ENCODE measurements at regions not wholly inside any gene's neighbourhood (a gene's known extent, or its start where the extent isn't known, plus 50 kb on each side); places are given as distances from the start of the nearest gene placed in this dataset.

GRCh38 chr3:13257666-13258065, 162.5 kb downstream of the NUP210 start:
- Mint-ChIP-seq H3K4me3 (no peak overlapping the region), H3K27me3 (ENCODE audit: low read depth in 3 of 3) (peaks cover 0 to 6% (median 1%) of the 10 kb centered on the region in 3 donors), H3K9me3 (peaks cover 0 to 1% (median 0%) of the 10 kb centered on the region in 6 donors), H3K4me1 (peaks cover 5 to 7% of the 10 kb centered on the region in 2 donors), H3K27ac (no peak overlapping the region), H3K36me3 (no peaks in the 10 kb centered on the region)
- no peak for DNase-seq

- H3K27me3 Mint-ChIP-seq (ENCODE audit: low read depth in 3 of 3) = peaks cover 0 to 3% (median 1%) of the 10 kb centered on the region in 3 donors
These were observed 163.3 kb downstream of the NUP210 start for GRCh38 chr3:13256845-13257244.

GRCh38 chr3:13254028-13254951, 165.8 kb downstream of the NUP210 start:
- Mint-ChIP-seq H3K4me1 (no peaks in the 10 kb centered on the region), H3K4me3 (no peak overlapping the region), H3K36me3 (no peaks in the 10 kb centered on the region), H3K9me3 (no peaks in the 10 kb centered on the region), H3K27me3 (ENCODE audit: low read depth in 3 of 3) (peaks cover 0 to 3% (median 2%) of the 10 kb centered on the region in 3 donors), H3K27ac (no peak overlapping the region)
- no peak for DNase-seq

More at GRCh38 chr3:13256845-13257244, 163.3 kb downstream of the NUP210 start:
- Mint-ChIP-seq H3K36me3 (no peaks in the 10 kb centered on the region), H3K4me1 (no peaks in the 10 kb centered on the region), H3K9me3 (peaks cover 0 to 1% (median 0%) of the 10 kb centered on the region in 6 donors), H3K4me3 (no peak overlapping the region), H3K27ac (no peak overlapping the region)
- DNase-seq = no peak

- DNase-seq = no peak
- no peak overlapping the region for H3K4me3 Mint-ChIP-seq
- H3K27me3 Mint-ChIP-seq (ENCODE audit: low read depth in 3 of 3) = peaks cover 2 to 3% (median 3%) of the 10 kb centered on the region in 3 donors
- H3K27ac Mint-ChIP-seq = no peak overlapping the region
- H3K4me1 Mint-ChIP-seq = no peaks in the 10 kb centered on the region
- H3K36me3 Mint-ChIP-seq = no peaks in the 10 kb centered on the region
- no peaks in the 10 kb centered on the region for H3K9me3 Mint-ChIP-seq
These were observed 166.7 kb downstream of the NUP210 start for GRCh38 chr3:13253208-13253937.

GRCh38 chr3:13252207-13252606, 167.9 kb downstream of the NUP210 start:
- Mint-ChIP-seq H3K4me3 (no peak overlapping the region), H3K9me3 (no peaks in the 10 kb centered on the region), H3K27me3 (ENCODE audit: low read depth in 3 of 3) (peaks cover 2 to 3% (median 2%) of the 10 kb centered on the region in 3 donors), H3K36me3 (no peaks in the 10 kb centered on the region), H3K4me1 (no peaks in the 10 kb centered on the region), H3K27ac (no peak overlapping the region)
- DNase-seq = no peak

- DNase-seq = no peak
- H3K4me3 Mint-ChIP-seq = no peak overlapping the region
- peaks cover 2 to 3% (median 3%) of the 10 kb centered on the region in 3 donors for H3K27me3 Mint-ChIP-seq (ENCODE audit: low read depth in 3 of 3)
- no peak overlapping the region for H3K27ac Mint-ChIP-seq
- H3K9me3 Mint-ChIP-seq = no peaks in the 10 kb centered on the region
- no peaks in the 10 kb centered on the region for H3K4me1 Mint-ChIP-seq
- H3K36me3 Mint-ChIP-seq = no peaks in the 10 kb centered on the region
These were observed 168.8 kb downstream of the NUP210 start for GRCh38 chr3:13251166-13251903.

- H3K27me3 Mint-ChIP-seq (ENCODE audit: low read depth in 3 of 3) = peaks cover 2 to 6% (median 3%) of the 10 kb centered on the region in 3 donors
- no peak overlapping the region for H3K4me3 Mint-ChIP-seq
- no peaks in the 10 kb centered on the region for H3K36me3 Mint-ChIP-seq
- no peak overlapping the region for H3K27ac Mint-ChIP-seq
- no peak for DNase-seq
- H3K9me3 Mint-ChIP-seq = no peaks in the 10 kb centered on the region
- peaks cover 0 to 4% of the 10 kb centered on the region in 2 donors for H3K4me1 Mint-ChIP-seq
These were observed 170.3 kb downstream of the NUP210 start for GRCh38 chr3:13249664-13250390.

- DNase-seq = no peak
- H3K27me3 Mint-ChIP-seq (ENCODE audit: low read depth in 3 of 3) = peaks cover 2 to 6% (median 5%) of the 10 kb centered on the region in 3 donors
- H3K27ac Mint-ChIP-seq = no peak overlapping the region
- no peaks in the 10 kb centered on the region for H3K9me3 Mint-ChIP-seq
- H3K36me3 Mint-ChIP-seq = no peaks in the 10 kb centered on the region
- H3K4me1 Mint-ChIP-seq = peaks cover 0 to 7% of the 10 kb centered on the region in 2 donors
- no peak overlapping the region for H3K4me3 Mint-ChIP-seq
These were observed 171.5 kb downstream of the NUP210 start for GRCh38 chr3:13248640-13249039.

- DNase-seq = no peak
- H3K4me1 Mint-ChIP-seq = peaks cover 0 to 7% of the 10 kb centered on the region in 2 donors
- no peaks in the 10 kb centered on the region for H3K9me3 Mint-ChIP-seq
- no peak overlapping the region for H3K27ac Mint-ChIP-seq
- H3K4me3 Mint-ChIP-seq = no peak overlapping the region
- H3K36me3 Mint-ChIP-seq = no peaks in the 10 kb centered on the region
- H3K27me3 Mint-ChIP-seq (ENCODE audit: low read depth in 3 of 3) = peaks cover 0 to 6% (median 6%) of the 10 kb centered on the region in 3 donors
These were observed 172.4 kb upstream of the IQSEC1 start for GRCh38 chr3:13245615-13245978.

GRCh38 chr3:13243586-13243985, 170.4 kb upstream of the IQSEC1 start:
- Mint-ChIP-seq H3K4me3 (no peak overlapping the region), H3K27me3 (ENCODE audit: low read depth in 3 of 3) (peaks cover 2 to 7% (median 6%) of the 10 kb centered on the region in 3 donors), H3K36me3 (no peaks in the 10 kb centered on the region), H3K27ac (no peak overlapping the region), H3K9me3 (no peaks in the 10 kb centered on the region), H3K4me1 (peaks cover 0 to 7% of the 10 kb centered on the region in 2 donors)
- no peak for DNase-seq

- H3K4me1 Mint-ChIP-seq = peaks cover 0 to 7% of the 10 kb centered on the region in 2 donors
- peaks cover 2 to 6% (median 6%) of the 10 kb centered on the region in 3 donors for H3K27me3 Mint-ChIP-seq (ENCODE audit: low read depth in 3 of 3)
- no peak for DNase-seq
These were observed 169.1 kb upstream of the IQSEC1 start for GRCh38 chr3:13242364-13242737.

GRCh38 chr3:13241621-13242363, 168.6 kb upstream of the IQSEC1 start:
- Mint-ChIP-seq H3K4me3 (no peak overlapping the region), H3K27me3 (ENCODE audit: low read depth in 3 of 3) (peaks cover 2 to 9% (median 6%) of the 10 kb centered on the region in 3 donors), H3K27ac (no peak overlapping the region), H3K36me3 (no peaks in the 10 kb centered on the region), H3K4me1 (peaks cover 0 to 7% of the 10 kb centered on the region in 2 donors), H3K9me3 (no peaks in the 10 kb centered on the region)
- DNase-seq = no peak

More at GRCh38 chr3:13242364-13242737, 169.1 kb upstream of the IQSEC1 start:
- no peak overlapping the region for H3K4me3 Mint-ChIP-seq
- no peaks in the 10 kb centered on the region for H3K36me3 Mint-ChIP-seq
- H3K27ac Mint-ChIP-seq = no peak overlapping the region
- no peaks in the 10 kb centered on the region for H3K9me3 Mint-ChIP-seq

Measured in immature natural killer cell (primary cell).